ENCODE measurements at regions not wholly inside any gene's neighbourhood (a gene's known extent, or its start where the extent isn't known, plus 50 kb on each side); places are given as distances from the start of the nearest gene placed in this dataset.

DNA sequence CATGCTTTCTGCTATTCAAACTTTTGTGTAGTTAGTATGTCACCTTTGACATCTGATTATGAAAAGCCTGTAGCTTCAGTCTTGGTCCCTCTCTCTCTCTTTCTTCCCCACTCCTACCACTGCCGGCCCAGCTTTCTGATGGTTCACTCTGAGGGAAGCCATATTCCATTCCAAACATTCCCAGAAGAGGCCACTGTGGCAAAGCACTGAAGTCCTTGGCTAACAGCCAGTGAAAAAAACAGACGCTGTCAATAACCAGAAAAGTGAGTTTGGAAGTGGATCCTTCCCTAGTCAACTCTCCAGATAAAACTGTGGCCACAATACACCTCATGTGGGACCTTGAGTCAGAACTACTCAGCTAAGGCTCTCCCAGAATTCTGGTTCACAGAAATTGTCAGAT is 950.7 kb upstream of the PHF14 start:
- TF ChIP-seq TCF12 (IDR thresholded peaks at IDR 0.05; ENCODE audit: low read depth): no peak
- TF ChIP-seq TAF1 (IDR thresholded peaks at IDR 0.05; ENCODE audit: low read depth): no peak
- TF ChIP-seq USF1 (IDR thresholded peaks at IDR 0.05): no peak
- peak; percentile 43 for TF ChIP-seq RAD21 (IDR thresholded peaks at IDR 0.05; ENCODE audit: low read depth)
- peak; percentile 49; the same call in 1 of the 2 replicates for TF ChIP-seq YY1 (IDR thresholded peaks at IDR 0.05; ENCODE audit: low read depth)
- no peak for TF ChIP-seq EP300 (IDR thresholded peaks at IDR 0.05; ENCODE audit: borderline replicate concordance)
- TF ChIP-seq ZBTB7A (IDR thresholded peaks at IDR 0.05; ENCODE audit: low read depth): no peak

Measured in Ishikawa (cell line).